ENCODE measurements at regions not wholly inside any gene's neighbourhood (a gene's known extent, or its start where the extent isn't known, plus 50 kb on each side); places are given as distances from the start of the nearest gene placed in this dataset.

DNA sequence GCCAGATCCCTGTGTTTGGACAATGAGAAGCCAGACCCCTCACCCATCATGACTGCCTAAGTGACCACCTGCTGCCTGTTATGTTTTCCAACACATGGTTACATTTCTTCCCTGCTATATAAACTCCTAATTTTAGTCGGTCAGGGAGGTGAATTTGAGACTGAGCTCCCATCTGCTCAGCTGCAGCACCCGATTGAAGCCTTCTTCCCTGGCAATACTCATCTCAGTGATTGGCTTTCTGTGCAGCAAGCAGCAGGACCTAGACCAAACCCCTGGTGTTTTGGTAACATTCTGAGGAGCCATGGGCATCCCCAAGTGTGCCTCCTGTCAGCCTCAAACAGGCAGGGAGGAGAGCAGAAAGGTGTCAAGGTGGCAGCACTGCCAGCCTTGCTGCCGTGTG is 141.2 kb downstream of the CD8B2 start (continued):
- TF ChIP-seq PHTF2 (CRISPR knock-in tag; IDR thresholded peaks at IDR 0.05) (no peak), USF1 (CRISPR knock-in tag; IDR thresholded peaks at IDR 0.05) (no peak), SREBF1 (IDR thresholded peaks at IDR 0.05; ENCODE audit: borderline replicate concordance, low read depth, low read length) (no peak), HNRNPUL1 (IDR thresholded peaks at IDR 0.05; ENCODE audit: low read length) (no peak), ZNF518B (CRISPR knock-in tag; IDR thresholded peaks at IDR 0.05) (no peak), STAT5A (IDR thresholded peaks at IDR 0.05; ENCODE audit: borderline replicate concordance, low read length) (no peak), ZNF3 (CRISPR knock-in tag; IDR thresholded peaks at IDR 0.05) (no peak)

- Histone ChIP-seq H3K4me1 (replicated peaks in 1 of 2; ENCODE audit: control insufficient read depth in 2 of 2, insufficient read depth in 2 of 2, low read length in 2 of 2) (no peaks in the 10 kb centered on the region), H4K20me1 (replicated peaks; ENCODE audit: control insufficient read depth, insufficient read depth, low read length) (no peaks in the 10 kb centered on the region), H3K27ac (ENCODE audit: extremely low read depth, low read depth, low read length) (no peak overlapping the region), H3K9ac (ENCODE audit: insufficient read depth in 1 of 2, low read depth in 2 of 2, low read length in 2 of 2) (no peak overlapping the region), H3K4me2 (ENCODE audit: insufficient read depth, low read length) (no peak overlapping the region), H3K9me1 (ENCODE audit: control insufficient read depth, insufficient read depth, low read length) (no peaks in the 10 kb centered on the region), H3K36me3 (ENCODE audit: control insufficient read depth, insufficient read depth, low read length) (no peaks in the 10 kb centered on the region), H3K27me3 (ENCODE audit: control insufficient read depth in 2 of 2, insufficient read depth in 2 of 2, low read length in 2 of 2) (no peaks in the 10 kb centered on the region), H3K4me3 (no peak overlapping the region), H2AFZ (ENCODE audit: low read depth, low read length) (no peak overlapping the region), H3K79me2 (ENCODE audit: control insufficient read depth, insufficient read depth, low read length) (no peaks in the 10 kb centered on the region), H3K9me3 (replicated peaks; ENCODE audit: control insufficient read depth, insufficient read depth, low read depth, low read length) (no peaks in the 10 kb centered on the region)
- CTCF ChIA-PET (ENCODE audit: low intra/inter-chr PET ratio), result no interaction called here
- BruUV-seq (replicated peaks), result no TSS peak
- DNase-seq (ENCODE audit: extremely low read depth in 1 of 4, low spot score in 3 of 4) (no peak), ATAC-seq (no peak), FAIRE-seq (no peak)
- WGBS (ENCODE audit: insufficient coverage, low coverage, missing lambda C conversion rate), result 0% methylated on average over 3 of the region's 3 CpGs
- POLR2A ChIA-PET, result interaction anchor here (0.8 to 1.4 kb wide), 2 partner anchors 9 to 234 kb away, joined by 3 read pairs; no protein-coding TSS in a partner anchor
- in situ Hi-C loops (cut with MboI), result no loop called here
- intact Hi-C loops (cut with micrococcal nuclease), result no loop called here
- TF ChIP-seq CREB3L1 (IDR thresholded peaks at IDR 0.05; ENCODE audit: borderline replicate concordance, low read depth), result no peak
- no peak for TF ChIP-seq ZNF830 (CRISPR knock-in tag; IDR thresholded peaks at IDR 0.05)
- TF ChIP-seq, protein P1, sequence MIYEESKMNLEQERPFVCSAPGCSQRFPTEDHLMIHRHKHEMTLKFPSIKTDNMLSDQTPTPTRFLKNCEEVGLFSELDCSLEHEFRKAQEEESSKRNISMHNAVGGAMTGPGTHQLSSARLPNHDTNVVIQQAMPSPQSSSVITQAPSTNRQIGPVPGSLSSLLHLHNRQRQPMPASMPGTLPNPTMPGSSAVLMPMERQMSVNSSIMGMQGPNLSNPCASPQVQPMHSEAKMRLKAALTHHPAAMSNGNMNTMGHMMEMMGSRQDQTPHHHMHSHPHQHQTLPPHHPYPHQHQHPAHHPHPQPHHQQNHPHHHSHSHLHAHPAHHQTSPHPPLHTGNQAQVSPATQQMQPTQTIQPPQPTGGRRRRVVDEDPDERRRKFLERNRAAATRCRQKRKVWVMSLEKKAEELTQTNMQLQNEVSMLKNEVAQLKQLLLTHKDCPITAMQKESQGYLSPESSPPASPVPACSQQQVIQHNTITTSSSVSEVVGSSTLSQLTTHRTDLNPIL (CRISPR knock-in tag; IDR thresholded peaks at IDR 0.05), result no peak
- TF ChIP-seq FOXP4 (CRISPR knock-in tag; IDR thresholded peaks at IDR 0.05; ENCODE audit: borderline replicate concordance), result no peak
- TF ChIP-seq TRIM24 (IDR thresholded peaks at IDR 0.05), result no peak
- TF ChIP-seq EP300 (IDR thresholded peaks at IDR 0.05; ENCODE audit: low read length), result no peak
Observed at GRCh38 chr2:106629981-106630380, 142.8 kb downstream of the CD8B2 start.

All from K562 (cell line).